IMR-90 (cell line): ENCODE measurements at regions not wholly inside any gene's neighbourhood (a gene's known extent, or its start where the extent isn't known, plus 50 kb on each side); places are given as distances from the start of the nearest gene placed in this dataset.

Experiments
- BHLHE40 ChIP-seq: fragments of 150-350 bp; IDR thresholded peaks from 2 replicates; pipeline ENCODE4 v1.6.1; 2016; ENCODE audit warnings: mild to moderate bottlenecking, low read depth, low read length
- CEBPB ChIP-seq: IDR thresholded peaks from 2 replicates; pipeline ENCODE4 v1.6.1; 2012; ENCODE audit warnings: low read depth, low read length, improper control_type of control experiment
- CHD1 ChIP-seq: IDR thresholded peaks from 2 replicates; pipeline ENCODE4 v1.6.1; 2012; ENCODE audit warnings: low read depth, low read length, improper control_type of control experiment
- CTCF ChIP-seq: conservative IDR thresholded peaks from 2 replicates; pipeline ENCODE4 v1.5.1; 2012; ENCODE audit warnings: mild to moderate bottlenecking, low read depth, low read length, improper control_type of control experiment
- MAZ ChIP-seq: IDR thresholded peaks from 2 replicates; pipeline ENCODE4 v1.6.1; 2012; ENCODE audit warnings: low read depth, mild to moderate bottlenecking, low read length, improper control_type of control experiment, moderate library complexity, borderline replicate concordance
- MXI1 ChIP-seq: IDR thresholded peaks from 2 replicates; pipeline ENCODE4 v1.6.1; 2012; ENCODE audit warnings: low read depth, mild to moderate bottlenecking, low read length, moderate library complexity, borderline replicate concordance
- POLR2A ChIP-seq: IDR thresholded peaks from 2 replicates; pipeline ENCODE4 v1.6.1; 2012; ENCODE audit warnings: mild to moderate bottlenecking, low read depth, low read length
- RAD21 ChIP-seq: IDR thresholded peaks from 2 replicates; pipeline ENCODE4 v1.6.1; 2012; ENCODE audit warnings: low read length, improper control_type of control experiment
- RCOR1 ChIP-seq: IDR thresholded peaks from 2 replicates; pipeline ENCODE4 v1.6.1; 2012; ENCODE audit warnings: mild to moderate bottlenecking, low read length, improper control_type of control experiment; ENCODE audit not compliant: insufficient replicate concordance
- RFX5 ChIP-seq: IDR thresholded peaks from 2 replicates; pipeline ENCODE4 v1.8.0; 2012; ENCODE audit warnings: low read depth, mild to moderate bottlenecking, low read length, moderate library complexity
- SMC3 ChIP-seq: fragments of 150-350 bp; IDR thresholded peaks from 2 replicates; pipeline ENCODE4 v1.6.1; 2016; ENCODE audit warnings: low read depth, mild to moderate bottlenecking, antibody characterized with exemption, low read length, moderate library complexity
- USF2 ChIP-seq: fragments of 150-350 bp; IDR thresholded peaks from 2 replicates; pipeline ENCODE4 v1.6.1; 2017; ENCODE audit warnings: mild to moderate bottlenecking, antibody characterized with exemption, low read length, low read depth

GRCh38 chr10:29687421-29688164 is 52.8 kb upstream of the SVIL start:
- TF ChIP-seq CTCF (no peak), USF2 (no peak), POLR2A (no peak), BHLHE40 (no peak), MAZ (no peak), CEBPB (peak; percentile 69), SMC3 (no peak), CHD1 (no peak), MXI1 (no peak), RCOR1 (no peak), RFX5 (no peak), RAD21 (no peak)
